Myocyte (in vitro differentiated cells): ENCODE measurements at regions not wholly inside any gene's neighbourhood (a gene's known extent, or its start where the extent isn't known, plus 50 kb on each side); places are given as distances from the start of the nearest gene placed in this dataset.
"Not testable (repeated sequence)": the region's sequence is repeated elsewhere in the genome, so short reads cannot be mapped to it uniquely, and the experiment has no call there.

Source experiments
- DNase-seq: peaks from one replicate; pipeline ENCODE4 v3.0.0-alpha.2; 2012; ENCODE audit warnings: low read depth

DNA sequence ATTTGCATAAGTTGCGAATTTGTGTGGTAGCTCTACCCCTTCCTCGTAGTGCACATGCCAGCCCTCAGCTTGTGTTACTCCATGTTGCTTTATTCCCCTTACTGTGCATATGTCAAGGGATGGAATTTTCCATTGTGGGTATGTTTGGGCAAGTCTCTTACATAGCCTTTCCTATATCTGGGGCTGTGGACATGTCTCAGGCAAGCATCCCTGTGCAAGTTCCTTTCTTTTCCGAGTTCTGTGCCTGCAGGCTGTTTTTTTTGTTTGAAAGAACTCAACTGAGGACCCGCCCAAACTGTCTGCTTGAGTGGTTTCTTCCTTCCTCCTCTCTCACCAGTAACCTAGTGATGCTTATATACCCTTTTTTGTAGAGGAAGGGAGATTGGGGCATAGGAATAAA, 1739.1 kb upstream of the PIK3C3 start:
- no peak for DNase-seq

DNA sequence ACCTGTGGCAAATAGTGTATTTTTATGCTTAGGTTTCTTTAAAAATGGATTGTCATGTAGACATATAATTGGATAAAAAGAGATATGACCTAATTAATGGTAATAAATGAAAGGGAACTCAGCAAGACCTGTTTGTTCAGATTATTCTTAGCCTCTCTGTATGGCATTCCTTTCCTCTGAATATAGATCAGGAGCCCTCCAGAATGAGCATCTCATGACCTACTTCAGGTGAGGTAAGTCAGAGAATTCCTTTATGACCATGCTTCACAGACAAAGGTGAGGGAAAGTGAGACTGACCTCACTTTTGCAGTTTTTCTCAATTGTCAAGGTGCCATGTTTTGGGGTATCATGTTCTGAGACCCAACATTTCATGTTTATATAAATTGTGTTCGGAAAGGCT, 1744.3 kb upstream of the PIK3C3 start:
- no peak for DNase-seq

GRCh38 chr18:40208958-40209357, 1746.1 kb upstream of the PIK3C3 start:
- DNase-seq = no peak

GRCh38 chr18:40197711-40198110, 1757.3 kb upstream of the PIK3C3 start:
- DNase-seq = no peak

DNA sequence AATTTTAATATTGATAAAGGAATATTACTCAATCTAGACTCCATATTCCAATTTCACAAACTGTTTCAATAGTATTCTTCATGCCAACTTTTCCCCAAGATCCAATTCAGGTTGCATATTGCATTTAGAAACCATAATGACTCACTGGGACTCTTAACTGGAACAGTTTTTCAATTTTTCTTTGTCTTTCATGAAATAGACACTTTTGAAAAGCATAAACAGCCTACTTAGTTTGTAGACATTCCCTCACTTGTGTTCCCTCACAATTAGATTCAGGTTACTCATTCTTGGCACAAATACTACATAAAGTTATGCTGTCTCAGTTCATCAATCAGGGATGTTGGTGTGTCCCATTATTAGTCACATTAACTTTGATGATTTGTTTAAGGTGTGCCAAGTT, 1768.4 kb upstream of the PIK3C3 start:
- DNase-seq = no peak

- DNase-seq = peak; percentile 43
Measured at GRCh38 chr18:40179729-40180461, 1775.1 kb upstream of the PIK3C3 start.

GRCh38 chr18:40168026-40168425, 1787.0 kb upstream of the PIK3C3 start:
- no peak for DNase-seq

GRCh38 chr18:40163254-40163653, 1791.8 kb upstream of the PIK3C3 start:
- no peak for DNase-seq

- no peak for DNase-seq
Measured at GRCh38 chr18:40160361-40160760, 1794.7 kb upstream of the PIK3C3 start.

- DNase-seq = peak; percentile 5
Measured at GRCh38 chr18:40159141-40160017, 1795.7 kb upstream of the PIK3C3 start.

DNA sequence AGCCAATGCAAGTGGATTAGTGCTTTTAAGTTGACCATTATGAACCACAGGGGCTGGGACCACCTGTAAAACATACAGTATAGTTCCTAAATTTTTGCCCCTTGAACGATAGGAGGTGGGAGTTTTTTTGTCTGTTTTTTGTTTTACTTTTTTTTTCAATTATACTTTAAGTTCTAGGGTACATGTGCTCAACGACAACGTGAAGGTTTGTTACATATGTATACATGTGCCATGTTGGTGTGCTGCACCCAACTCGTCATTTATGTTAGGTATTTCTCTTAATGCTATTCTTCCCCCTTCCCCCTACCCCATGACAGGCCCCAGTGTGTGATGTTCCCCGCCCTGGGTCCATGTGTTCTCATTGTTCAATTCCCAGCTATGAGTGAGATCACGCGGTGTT, 1797.9 kb upstream of the PIK3C3 start:
- no peak for DNase-seq

DNA sequence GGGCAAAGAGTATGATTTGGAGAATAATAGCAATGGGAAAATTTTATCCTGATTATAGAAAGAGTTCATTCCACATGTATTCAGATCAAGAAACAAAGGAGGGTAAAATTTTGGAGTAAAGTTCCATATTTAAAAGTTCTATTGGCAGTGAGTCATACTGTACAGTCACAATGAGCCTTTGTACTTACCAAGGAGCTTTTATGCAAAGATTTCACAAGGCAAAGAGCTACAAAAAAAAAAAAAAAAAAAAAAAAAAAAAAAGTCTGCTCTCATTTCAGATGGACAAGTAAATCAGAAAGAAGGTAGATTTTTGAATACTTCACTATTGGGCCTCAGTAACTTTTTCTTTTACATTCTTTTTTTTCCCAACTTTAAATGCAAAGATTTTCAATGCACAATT, 1802.2 kb upstream of the PIK3C3 start:
- no peak for DNase-seq

DNA sequence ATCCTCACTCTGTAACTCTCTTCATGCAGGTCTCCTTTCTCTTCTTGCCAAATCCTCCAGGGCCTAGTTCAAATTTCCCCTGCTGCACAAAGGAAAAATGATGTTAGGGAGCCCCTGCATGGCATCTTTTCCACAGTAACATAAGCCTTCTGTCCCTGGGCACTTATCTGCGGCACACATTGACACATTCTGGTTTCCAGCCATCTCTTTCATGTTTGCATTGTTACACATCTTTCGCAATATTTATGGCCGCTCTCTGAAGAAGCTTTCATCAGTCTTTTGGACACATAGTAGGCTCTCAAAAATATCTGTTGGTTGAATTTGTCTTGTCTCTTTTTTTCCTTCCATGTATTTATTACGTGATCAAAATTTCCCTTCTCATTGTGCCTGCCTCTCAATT, 1806.1 kb upstream of the PIK3C3 start:
- no peak for DNase-seq

- no peak for DNase-seq
Measured at GRCh38 chr18:40133253-40133652, 1821.8 kb upstream of the PIK3C3 start.

GRCh38 chr18:40132438-40132837, 1822.6 kb upstream of the PIK3C3 start:
- not testable (repeated sequence) for DNase-seq

DNA sequence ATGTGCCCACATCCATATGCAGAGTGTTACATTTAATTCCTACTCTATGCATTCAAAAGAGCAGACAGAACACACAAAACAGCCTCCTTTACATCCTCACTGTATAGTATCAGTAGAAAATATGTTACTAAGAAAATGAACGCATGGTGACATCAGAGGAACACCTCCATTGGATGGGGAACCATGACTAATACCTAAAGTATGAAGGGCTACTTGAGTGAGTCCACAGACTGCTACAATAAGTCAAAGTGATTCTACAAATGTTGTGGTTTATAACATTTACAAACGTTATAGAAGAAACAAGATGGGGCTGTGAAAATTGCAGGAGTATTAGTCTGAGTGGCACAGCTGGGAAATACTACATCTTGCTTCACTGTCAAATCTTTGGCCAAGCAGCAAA, 1830.9 kb upstream of the PIK3C3 start:
- no peak for DNase-seq

- DNase-seq = no peak
Measured at GRCh38 chr18:40120796-40121391, 1834.1 kb upstream of the PIK3C3 start.

DNA sequence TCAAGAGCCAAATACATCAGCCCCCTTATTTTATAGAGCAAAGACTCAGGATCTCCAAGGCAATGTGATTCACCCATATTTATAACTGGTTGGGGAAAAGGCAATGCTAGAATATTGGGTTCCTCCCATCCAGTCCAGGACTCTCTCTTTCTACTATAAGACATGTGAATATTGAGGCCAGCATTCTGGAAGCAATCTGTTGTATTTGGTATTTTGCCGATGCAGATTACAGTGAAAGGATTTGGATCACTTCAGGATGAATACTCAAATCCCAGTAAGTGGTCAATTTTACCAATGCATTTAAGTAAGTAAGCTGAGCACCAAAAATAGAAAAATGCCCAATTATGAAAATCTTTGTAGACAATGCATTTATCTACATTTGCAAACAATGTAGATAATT, 1834.7 kb upstream of the PIK3C3 start:
- DNase-seq = no peak

GRCh38 chr18:40119581-40119980, 1835.5 kb upstream of the PIK3C3 start:
- DNase-seq = not testable (repeated sequence)

- DNase-seq = no peak
Measured at GRCh38 chr18:40110455-40110854, 1844.6 kb upstream of the PIK3C3 start.

DNA sequence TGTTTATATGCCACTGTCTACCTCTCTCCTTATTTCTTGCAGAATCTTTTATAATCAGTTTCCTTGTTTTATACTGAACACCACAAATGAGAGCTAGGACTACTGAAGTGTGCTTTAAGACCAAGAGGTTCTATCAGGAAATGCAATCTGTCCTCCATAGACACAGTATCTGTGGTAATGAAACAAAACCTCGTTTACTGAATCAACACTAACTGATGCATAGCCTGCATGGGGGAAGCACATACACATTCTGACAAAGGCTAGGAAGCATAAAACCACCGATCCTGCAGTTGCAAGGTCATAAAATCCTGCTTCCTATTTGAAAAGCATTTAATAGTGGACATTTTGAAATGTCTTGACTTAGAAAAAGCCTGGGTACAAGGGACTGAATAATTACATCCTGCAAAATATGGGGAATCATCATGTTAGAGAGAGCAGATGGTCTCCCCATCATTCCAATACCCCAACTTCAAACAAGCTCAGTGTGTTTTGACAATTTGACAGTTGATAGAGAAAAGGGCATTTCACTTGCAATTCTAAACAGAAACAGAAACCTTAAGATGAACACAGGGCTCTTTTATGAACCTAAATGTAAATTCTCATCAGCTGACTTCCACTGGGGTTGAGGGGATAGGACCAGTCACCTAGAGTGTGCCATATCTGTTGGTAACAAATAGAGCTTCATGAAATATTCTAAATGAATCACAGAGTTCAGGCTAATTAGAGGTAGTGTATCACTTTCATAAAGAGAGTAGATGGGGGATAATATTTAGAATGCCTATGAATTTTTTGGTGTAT, 1845.6 kb upstream of the PIK3C3 start:
- DNase-seq = no peak
